GM23338 (cell line): ENCODE measurements at regions not wholly inside any gene's neighbourhood (a gene's known extent, or its start where the extent isn't known, plus 50 kb on each side); places are given as distances from the start of the nearest gene placed in this dataset.

Experiments
- ATAC-seq: fragments of 200-7000 bp; cut with Tn5 transposase; 3 replicates; pipeline ENCODE4 v1.9.1; 2020
- DNase-seq: peaks from one replicate; pipeline ENCODE4 v3.0.0-alpha.2; 2015; ENCODE audit warnings: low spot score
- H2AFZ ChIP-seq: fragments of 200-600 bp; sonication (generic); 2 replicates; pipeline ENCODE4 v1.8.0; 2016; ENCODE audit warnings: antibody characterized with exemption, mild to moderate bottlenecking, moderate library complexity
- H3F3A ChIP-seq: fragments of 200-600 bp; sonication (generic); replicated peaks from 2 replicates; pipeline ENCODE4 v1.8.0; 2017; ENCODE audit warnings: antibody characterized with exemption, mixed run types, low read depth
- H3K27ac ChIP-seq: fragments of 200-600 bp; sonication (generic); 2 replicates; pipeline ENCODE4 v1.6.1; 2016; ENCODE audit warnings: low read depth
- H3K27me3 ChIP-seq: fragments of 200-600 bp; sonication (generic); 2 replicates; pipeline ENCODE4 v1.8.0; 2016; ENCODE audit warnings: mild to moderate bottlenecking, mixed run types, moderate library complexity; ENCODE audit not compliant: insufficient read depth
- H3K36me3 ChIP-seq: fragments of 200-600 bp; sonication (generic); 2 replicates; pipeline ENCODE4 v1.8.0; 2016; ENCODE audit warnings: mild to moderate bottlenecking; ENCODE audit not compliant: insufficient read depth
- H3K4me1 ChIP-seq: fragments of 200-600 bp; sonication (generic); 2 replicates; pipeline ENCODE4 v1.8.0; 2016; ENCODE audit warnings: mild to moderate bottlenecking, moderate library complexity; ENCODE audit not compliant: insufficient read depth
- H3K4me2 ChIP-seq: fragments of 200-600 bp; sonication (generic); 2 replicates; pipeline ENCODE4 v1.7.1; 2017; ENCODE audit warnings: mixed run types
- H3K4me3 ChIP-seq: fragments of 200-600 bp; sonication (generic); 2 replicates; pipeline ENCODE4 v1.6.1; 2016; ENCODE audit warnings: mixed run types
- H3K79me2 ChIP-seq: fragments of 200-600 bp; sonication (generic); replicated peaks from 2 replicates; pipeline ENCODE4 v1.8.0; 2017; ENCODE audit warnings: mild to moderate bottlenecking; ENCODE audit not compliant: insufficient read depth
- H3K9me2 ChIP-seq: fragments of 200-600 bp; sonication (generic); 2 replicates; pipeline ENCODE4 v1.8.0; 2017; ENCODE audit not compliant: insufficient read depth
- H4K20me1 ChIP-seq: fragments of 200-600 bp; sonication (generic); replicated peaks from 2 replicates; pipeline ENCODE4 v1.8.0; 2017; ENCODE audit warnings: mild to moderate bottlenecking; ENCODE audit not compliant: insufficient read depth
- H3K27ac Mint-ChIP-seq: 2 replicates; pipeline ENCODE4 v1.8.0; 2020; ENCODE audit warnings: inconsistent platforms, mild to moderate bottlenecking, moderate library complexity, mixed read lengths
- H3K27me3 Mint-ChIP-seq: 3 replicates; pipeline ENCODE4 v1.8.0; 2022; ENCODE audit warnings: low read depth, mild to moderate bottlenecking, moderate library complexity, mixed read lengths, inconsistent platforms; ENCODE audit not compliant: insufficient read depth, poor library complexity
- H3K36me3 Mint-ChIP-seq: 3 replicates; pipeline ENCODE4 v1.8.0; 2021; ENCODE audit warnings: low read depth, mild to moderate bottlenecking, inconsistent platforms, moderate library complexity, mixed read lengths
- H3K4me1 Mint-ChIP-seq: 3 replicates; pipeline ENCODE4 v1.8.0; 2020; ENCODE audit warnings: mild to moderate bottlenecking, inconsistent platforms, mixed read lengths
- H3K4me3 Mint-ChIP-seq: 3 replicates; pipeline ENCODE4 v1.8.0; 2021; ENCODE audit warnings: moderate library complexity, mild to moderate bottlenecking, inconsistent platforms, mixed read lengths
- H3K9me3 Mint-ChIP-seq: 3 replicates; pipeline ENCODE4 v1.8.0; 2020; ENCODE audit warnings: moderate library complexity, mild to moderate bottlenecking, inconsistent platforms, mixed read lengths
- CREB1 ChIP-seq: fragments of 250-450 bp; sonication (Bioruptor Pico); IDR thresholded peaks from 2 replicates; pipeline ENCODE4 v1.5.0; 2020; ENCODE audit warnings: low read depth, mild to moderate bottlenecking, moderate library complexity
- CTCF ChIP-seq, 2 experiments: fragments of 200-600 bp in 1 of 2; sonication (generic) in 1 of 2; conservative IDR thresholded peaks; 2 replicates each; pipeline versions ENCODE4 v1.5.1 to v1.6.1; 2016 to 2017; ENCODE audit warnings: antibody characterized with exemption in 2 of 2, low read depth in 2 of 2, mild to moderate bottlenecking in 2 of 2, moderate library complexity in 1 of 2
- ETS1 ChIP-seq: IDR thresholded peaks from 2 replicates; pipeline ENCODE4 v1.6.1; 2016; ENCODE audit warnings: antibody characterized with exemption
- EZH2 ChIP-seq: fragments of 200-600 bp; sonication (generic); IDR thresholded peaks from one replicate; pipeline ENCODE4 v1.8.0; 2017; ENCODE audit warnings: antibody characterized with exemption, mild to moderate bottlenecking, low read depth; ENCODE audit not compliant: unreplicated experiment
- EZH2phosphoT487 ChIP-seq: fragments of 200-600 bp; sonication (generic); IDR thresholded peaks from one replicate; pipeline ENCODE4 v1.8.1; 2018; ENCODE audit warnings: antibody characterized with exemption; ENCODE audit not compliant: unreplicated experiment
- JUNB ChIP-seq: IDR thresholded peaks from one replicate; pipeline ENCODE4 v1.6.1; 2016; ENCODE audit warnings: antibody characterized with exemption; ENCODE audit not compliant: unreplicated experiment
- NANOG ChIP-seq: IDR thresholded peaks from 2 replicates; pipeline ENCODE4 v1.6.1; 2016; ENCODE audit warnings: antibody characterized with exemption, borderline replicate concordance
- POLR2AphosphoS5 ChIP-seq: IDR thresholded peaks from 2 replicates; pipeline ENCODE4 v1.6.1; 2016; ENCODE audit warnings: antibody characterized with exemption, low read depth
- REST ChIP-seq: IDR thresholded peaks from one replicate; pipeline ENCODE4 v1.6.1; 2018; ENCODE audit warnings: antibody characterized with exemption; ENCODE audit not compliant: unreplicated experiment
- STAT1 ChIP-seq: IDR thresholded peaks from one replicate; pipeline ENCODE4 v1.6.1; 2016; ENCODE audit warnings: antibody characterized with exemption; ENCODE audit not compliant: unreplicated experiment
- ZNF114 ChIP-seq: fragments of 250-450 bp; sonication (Bioruptor Pico); IDR thresholded peaks from 2 replicates; pipeline ENCODE4 v1.5.0; 2020; ENCODE audit warnings: mild to moderate bottlenecking, moderate library complexity
- ZNF331 ChIP-seq: fragments of 250-450 bp; sonication (Bioruptor Pico); IDR thresholded peaks from 2 replicates; pipeline ENCODE4 v1.5.0; 2020; ENCODE audit warnings: low read depth, mild to moderate bottlenecking, moderate library complexity
- ZNF462 ChIP-seq: fragments of 250-450 bp; sonication (Bioruptor Pico); IDR thresholded peaks from 2 replicates; pipeline ENCODE4 v1.5.0; 2020; ENCODE audit warnings: mild to moderate bottlenecking, moderate library complexity

- Mint-ChIP-seq H3K27me3 (peaks cover 1% of the 10 kb centered on the region), H3K4me1 (peaks cover 14% of the 10 kb centered on the region), H3K4me3 (no peak overlapping the region), H3K9me3 (peaks cover 6% of the 10 kb centered on the region; the same call in 2 of the 3 replicates), H3K27ac (no peak overlapping the region), H3K36me3 (no peaks in the 10 kb centered on the region)
- Histone ChIP-seq H3K27me3 (no peaks in the 10 kb centered on the region), H2AFZ (no peak overlapping the region), H3K79me2 (no peaks in the 10 kb centered on the region), H3K9me2 (peaks cover 4% of the 10 kb centered on the region), H3K4me3 (no peak overlapping the region), H3F3A (no peaks in the 10 kb centered on the region), H3K36me3 (no peaks in the 10 kb centered on the region), H3K4me1 (peaks cover 8% of the 10 kb centered on the region; the same call in 1 of the 2 replicates), H3K4me2 (no peak overlapping the region), H4K20me1 (no peaks in the 10 kb centered on the region), H3K27ac (no peak overlapping the region)
- DNase-seq (no peak), ATAC-seq (no peak)
- no peak for TF ChIP-seq ETS1
- no peak for TF ChIP-seq CTCF (conservative IDR thresholded peaks at IDR 0.05; ENCODE audit: low read depth in 2 of 2)
- TF ChIP-seq POLR2AphosphoS5 = no peak
- no peak for TF ChIP-seq EZH2phosphoT487
- TF ChIP-seq REST = no peak
- TF ChIP-seq JUNB = no peak
- TF ChIP-seq NANOG = no peak
- TF ChIP-seq STAT1 = no peak
- no peak for TF ChIP-seq ZNF462 (CRISPR knock-in tag)
- TF ChIP-seq EZH2 = no peak
- TF ChIP-seq ZNF114 (CRISPR knock-in tag) = no peak
- TF ChIP-seq ZNF331 (CRISPR knock-in tag) = no peak
- no peak for TF ChIP-seq CREB1 (CRISPR knock-in tag)
These were observed 358.5 kb downstream of the MYCN start for GRCh38 chr2:16298866-16299265.
